IMR-90 (cell line): ENCODE measurements at regions not wholly inside any gene's neighbourhood (a gene's known extent, or its start where the extent isn't known, plus 50 kb on each side); places are given as distances from the start of the nearest gene placed in this dataset.
A peak's percentile ranks its signal among the peaks of the same experiment; 100 is the strongest.

Source experiments
- CEBPB ChIP-seq: IDR thresholded peaks from 2 replicates; pipeline ENCODE4 v1.6.1; 2012; ENCODE audit warnings: low read depth, low read length, improper control_type of control experiment
- MAZ ChIP-seq: IDR thresholded peaks from 2 replicates; pipeline ENCODE4 v1.6.1; 2012; ENCODE audit warnings: low read depth, mild to moderate bottlenecking, low read length, improper control_type of control experiment, moderate library complexity, borderline replicate concordance
- POLR2A ChIP-seq: IDR thresholded peaks from 2 replicates; pipeline ENCODE4 v1.6.1; 2012; ENCODE audit warnings: mild to moderate bottlenecking, low read depth, low read length
- RAD21 ChIP-seq: IDR thresholded peaks from 2 replicates; pipeline ENCODE4 v1.6.1; 2012; ENCODE audit warnings: low read length, improper control_type of control experiment
- SMC3 ChIP-seq: fragments of 150-350 bp; IDR thresholded peaks from 2 replicates; pipeline ENCODE4 v1.6.1; 2016; ENCODE audit warnings: low read depth, mild to moderate bottlenecking, antibody characterized with exemption, low read length, moderate library complexity
- TF ChIP-seq, protein P1 (sequence below): conservative IDR thresholded peaks from 2 replicates; pipeline ENCODE4 v1.5.1; 2012; ENCODE audit warnings: mild to moderate bottlenecking, low read depth, low read length, improper control_type of control experiment

DNA sequence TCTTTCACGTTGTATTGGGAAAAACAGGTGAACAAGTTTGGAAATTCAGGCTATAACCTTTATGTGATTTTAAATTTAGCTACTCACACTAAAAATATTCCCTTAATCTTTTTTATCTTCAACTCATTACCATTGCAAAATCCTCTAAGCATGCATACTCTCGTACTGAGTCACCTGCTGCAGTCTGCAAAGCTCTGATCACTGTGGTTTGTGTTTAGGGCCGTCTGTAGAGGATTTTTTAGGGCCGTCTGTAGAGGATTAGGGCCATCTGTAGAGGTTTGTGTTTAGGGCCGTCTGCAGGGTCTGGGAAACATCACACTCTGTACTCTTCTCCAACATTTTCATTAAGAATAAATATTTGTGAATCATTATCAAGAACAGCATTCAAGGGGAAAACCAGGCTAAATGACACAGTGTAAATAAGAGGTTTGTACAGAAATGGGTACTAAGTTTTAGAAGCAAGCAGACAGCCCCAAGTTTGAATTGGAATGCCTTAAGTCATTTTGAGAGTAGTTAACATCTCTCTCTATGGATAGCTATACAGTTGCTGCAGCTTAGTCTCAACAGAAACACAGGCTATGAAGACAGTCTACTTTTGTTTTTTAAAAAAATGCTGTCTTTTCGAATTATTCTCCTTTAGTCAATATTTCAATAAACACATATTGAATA is 155.0 kb upstream of the TSLP start:
- TF ChIP-seq, protein P1, sequence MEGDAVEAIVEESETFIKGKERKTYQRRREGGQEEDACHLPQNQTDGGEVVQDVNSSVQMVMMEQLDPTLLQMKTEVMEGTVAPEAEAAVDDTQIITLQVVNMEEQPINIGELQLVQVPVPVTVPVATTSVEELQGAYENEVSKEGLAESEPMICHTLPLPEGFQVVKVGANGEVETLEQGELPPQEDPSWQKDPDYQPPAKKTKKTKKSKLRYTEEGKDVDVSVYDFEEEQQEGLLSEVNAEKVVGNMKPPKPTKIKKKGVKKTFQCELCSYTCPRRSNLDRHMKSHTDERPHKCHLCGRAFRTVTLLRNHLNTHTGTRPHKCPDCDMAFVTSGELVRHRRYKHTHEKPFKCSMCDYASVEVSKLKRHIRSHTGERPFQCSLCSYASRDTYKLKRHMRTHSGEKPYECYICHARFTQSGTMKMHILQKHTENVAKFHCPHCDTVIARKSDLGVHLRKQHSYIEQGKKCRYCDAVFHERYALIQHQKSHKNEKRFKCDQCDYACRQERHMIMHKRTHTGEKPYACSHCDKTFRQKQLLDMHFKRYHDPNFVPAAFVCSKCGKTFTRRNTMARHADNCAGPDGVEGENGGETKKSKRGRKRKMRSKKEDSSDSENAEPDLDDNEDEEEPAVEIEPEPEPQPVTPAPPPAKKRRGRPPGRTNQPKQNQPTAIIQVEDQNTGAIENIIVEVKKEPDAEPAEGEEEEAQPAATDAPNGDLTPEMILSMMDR: no peak
- no peak for TF ChIP-seq POLR2A
- TF ChIP-seq SMC3: no peak
- peak; percentile 96 for TF ChIP-seq CEBPB
- no peak; the same call in 1 of the 2 replicates for TF ChIP-seq RAD21
- TF ChIP-seq MAZ: no peak
